Suprapubic skin (tissue), 4 donors: ENCODE measurements at regions not wholly inside any gene's neighbourhood (a gene's known extent, or its start where the extent isn't known, plus 50 kb on each side); places are given as distances from the start of the nearest gene placed in this dataset.
A peak's percentile ranks its signal among the peaks of the same experiment; 100 is the strongest.

Experiments
- DNase-seq, 2 donors: peaks; one replicate each; pipeline ENCODE4 v3.0.0-alpha.2; 2019; ENCODE audit warnings: low spot score in 2 of 2
- H3K27ac ChIP-seq: fragments of 200-600 bp; sonication (generic); one replicate; pipeline ENCODE4 v1.5.1; 2019
- H3K27me3 ChIP-seq: fragments of 200-600 bp; sonication (generic); one replicate; pipeline ENCODE4 v1.5.1; 2019
- H3K36me3 ChIP-seq: fragments of 200-600 bp; sonication (generic); one replicate; pipeline ENCODE4 v1.5.1; 2019
- H3K4me1 ChIP-seq: fragments of 200-600 bp; sonication (generic); one replicate; pipeline ENCODE4 v1.5.1; 2019
- H3K4me3 ChIP-seq: fragments of 200-600 bp; sonication (generic); one replicate; pipeline ENCODE4 v1.5.1; 2019; ENCODE audit warnings: mild to moderate bottlenecking
- H3K9me3 ChIP-seq: fragments of 200-600 bp; sonication (generic); one replicate; pipeline ENCODE4 v1.5.1; 2019
- CTCF ChIP-seq, 2 donors: fragments of 200-600 bp in 1 of 2; fragments of 450-650 bp in 1 of 2; sonication (generic) in 1 of 2; IDR thresholded peaks; one replicate each; pipeline ENCODE4 v1.5.1; 2016 to 2019; ENCODE audit warnings: antibody characterized with exemption in 2 of 2, mild to moderate bottlenecking in 1 of 2, moderate library complexity in 1 of 2
- EP300 ChIP-seq: sonication (generic); formaldehyde crosslinking; IDR thresholded peaks from one replicate; pipeline ENCODE4 v1.6.1; 2017; ENCODE audit warnings: antibody characterized with exemption
- POLR2A ChIP-seq, 2 donors: fragments of 450-650 bp; IDR thresholded peaks; one replicate each; pipeline ENCODE4 v1.6.1; 2017; ENCODE audit warnings: antibody characterized with exemption in 2 of 2, mild to moderate bottlenecking in 2 of 2, moderate library complexity in 2 of 2
- POLR2AphosphoS5 ChIP-seq, 3 donors: sonication (generic); formaldehyde crosslinking; IDR thresholded peaks; one replicate each; pipeline ENCODE4 v1.6.1; 2017; ENCODE audit warnings: antibody characterized with exemption in 3 of 3
- WGBS: methylation state at CpG from one replicate; pipeline ENCODE4 v1.1.5; 2018; 5-methylcytosine and 5-hydroxymethylcytosine counted together

- no peaks in the 10 kb centered on the region for H3K27me3 ChIP-seq
- WGBS = 83% methylated on average over 2 of the region's 2 CpGs
- peaks cover 9% of the 10 kb centered on the region for H3K9me3 ChIP-seq
- H3K4me1 ChIP-seq = no peaks in the 10 kb centered on the region
- H3K36me3 ChIP-seq = no peaks in the 10 kb centered on the region
- no peak for TF ChIP-seq EP300
- TF ChIP-seq POLR2A (IDR thresholded peaks at IDR 0.05) = no peak
- TF ChIP-seq POLR2AphosphoS5 (IDR thresholded peaks at IDR 0.05) = no peak
- TF ChIP-seq CTCF (IDR thresholded peaks at IDR 0.05) = no peak
- no peak for DNase-seq
- H3K4me3 ChIP-seq = no peak overlapping the region
- H3K27ac ChIP-seq = no peak overlapping the region
These were observed 87.1 kb upstream of the CNTNAP4 start for GRCh38 chr16:76190057-76190456.

- Histone ChIP-seq H3K4me1 (no peaks in the 10 kb centered on the region), H3K9me3 (peaks cover 9% of the 10 kb centered on the region), H3K27me3 (no peaks in the 10 kb centered on the region), H3K36me3 (no peaks in the 10 kb centered on the region), H3K27ac (no peak overlapping the region), H3K4me3 (no peak overlapping the region)
- no peak for TF ChIP-seq CTCF (IDR thresholded peaks at IDR 0.05)
- no peak for TF ChIP-seq POLR2A (IDR thresholded peaks at IDR 0.05)
- no peak for TF ChIP-seq EP300
- no peak for DNase-seq
These were observed 86.7 kb upstream of the CNTNAP4 start for GRCh38 chr16:76190480-76190879.

GRCh38 chr16:76193906-76194615 lies 83.1 kb upstream of the CNTNAP4 start:
- Histone ChIP-seq H3K36me3 (no peaks in the 10 kb centered on the region), H3K27me3 (no peaks in the 10 kb centered on the region), H3K9me3 (no peaks in the 10 kb centered on the region), H3K27ac (peak overlapping the region; percentile 34), H3K4me1 (no peaks in the 10 kb centered on the region), H3K4me3 (no peak overlapping the region)
- WGBS = 17% methylated on average over 8 of the region's 8 CpGs
- TF ChIP-seq CTCF (IDR thresholded peaks at IDR 0.05) = no peak
- TF ChIP-seq POLR2A (IDR thresholded peaks at IDR 0.05) = no peak
- TF ChIP-seq EP300 = no peak
- no peak for TF ChIP-seq POLR2AphosphoS5 (IDR thresholded peaks at IDR 0.05)
- no peak for DNase-seq

- Histone ChIP-seq H3K27me3 (no peaks in the 10 kb centered on the region), H3K36me3 (no peaks in the 10 kb centered on the region), H3K9me3 (no peaks in the 10 kb centered on the region), H3K4me1 (no peaks in the 10 kb centered on the region), H3K4me3 (no peak overlapping the region), H3K27ac (peak overlapping the region; percentile 34)
- no peak for TF ChIP-seq POLR2A (IDR thresholded peaks at IDR 0.05)
- no peak for DNase-seq
- 6% methylated on average over 2 of the region's 2 CpGs for WGBS
These were observed 82.6 kb upstream of the CNTNAP4 start for GRCh38 chr16:76194616-76195015.

GRCh38 chr16:76195056-76195455 lies 82.1 kb upstream of the CNTNAP4 start:
- H3K9me3 ChIP-seq = no peaks in the 10 kb centered on the region
- TF ChIP-seq CTCF (IDR thresholded peaks at IDR 0.05) (no peak), POLR2A (IDR thresholded peaks at IDR 0.05) (no peak), POLR2AphosphoS5 (IDR thresholded peaks at IDR 0.05) (no peak), EP300 (no peak)
- DNase-seq = no peak
- H3K4me1 ChIP-seq = no peaks in the 10 kb centered on the region
- H3K4me3 ChIP-seq = no peak overlapping the region
- no peaks in the 10 kb centered on the region for H3K27me3 ChIP-seq
- 64% methylated on average over 3 of the region's 3 CpGs for WGBS
- H3K36me3 ChIP-seq = no peaks in the 10 kb centered on the region
- no peak overlapping the region for H3K27ac ChIP-seq

GRCh38 chr16:76195648-76196047 lies 81.6 kb upstream of the CNTNAP4 start:
- no peak for TF ChIP-seq POLR2AphosphoS5 (IDR thresholded peaks at IDR 0.05)
- TF ChIP-seq CTCF (IDR thresholded peaks at IDR 0.05) = no peak
- no peak for TF ChIP-seq POLR2A (IDR thresholded peaks at IDR 0.05)
- no peak for TF ChIP-seq EP300
- Histone ChIP-seq H3K27me3 (no peaks in the 10 kb centered on the region), H3K4me3 (no peak overlapping the region), H3K9me3 (no peaks in the 10 kb centered on the region), H3K4me1 (no peaks in the 10 kb centered on the region), H3K36me3 (no peaks in the 10 kb centered on the region), H3K27ac (no peak overlapping the region)
- DNase-seq = no peak
- WGBS = 79% methylated on average over 2 of the region's 2 CpGs
